ENCODE measurements at regions not wholly inside any gene's neighbourhood (a gene's known extent, or its start where the extent isn't known, plus 50 kb on each side); places are given as distances from the start of the nearest gene placed in this dataset.
"Not testable (repeated sequence)": the region's sequence is repeated elsewhere in the genome, so short reads cannot be mapped to it uniquely, and the experiment has no call there.

DNA sequence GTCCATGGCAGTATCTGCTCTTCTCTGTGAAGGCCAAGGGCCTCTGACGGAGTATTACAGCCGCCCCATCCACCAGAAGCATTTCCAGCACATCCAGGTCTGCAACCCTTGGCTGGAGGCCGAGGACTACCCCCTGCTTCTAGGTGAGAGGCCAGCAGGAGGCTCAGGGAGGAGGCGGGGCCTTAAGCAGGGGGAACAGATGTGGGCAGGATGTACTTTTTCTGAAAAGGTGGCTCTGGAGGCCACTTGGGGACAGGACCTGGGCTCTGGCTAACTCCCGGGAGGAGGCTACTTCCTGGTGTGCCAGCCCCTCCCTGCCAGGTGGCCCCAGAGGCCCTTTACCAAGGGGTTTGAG is 113.9 kb upstream of the ALDH3B2 start:
- TF ChIP-seq, protein P1, sequence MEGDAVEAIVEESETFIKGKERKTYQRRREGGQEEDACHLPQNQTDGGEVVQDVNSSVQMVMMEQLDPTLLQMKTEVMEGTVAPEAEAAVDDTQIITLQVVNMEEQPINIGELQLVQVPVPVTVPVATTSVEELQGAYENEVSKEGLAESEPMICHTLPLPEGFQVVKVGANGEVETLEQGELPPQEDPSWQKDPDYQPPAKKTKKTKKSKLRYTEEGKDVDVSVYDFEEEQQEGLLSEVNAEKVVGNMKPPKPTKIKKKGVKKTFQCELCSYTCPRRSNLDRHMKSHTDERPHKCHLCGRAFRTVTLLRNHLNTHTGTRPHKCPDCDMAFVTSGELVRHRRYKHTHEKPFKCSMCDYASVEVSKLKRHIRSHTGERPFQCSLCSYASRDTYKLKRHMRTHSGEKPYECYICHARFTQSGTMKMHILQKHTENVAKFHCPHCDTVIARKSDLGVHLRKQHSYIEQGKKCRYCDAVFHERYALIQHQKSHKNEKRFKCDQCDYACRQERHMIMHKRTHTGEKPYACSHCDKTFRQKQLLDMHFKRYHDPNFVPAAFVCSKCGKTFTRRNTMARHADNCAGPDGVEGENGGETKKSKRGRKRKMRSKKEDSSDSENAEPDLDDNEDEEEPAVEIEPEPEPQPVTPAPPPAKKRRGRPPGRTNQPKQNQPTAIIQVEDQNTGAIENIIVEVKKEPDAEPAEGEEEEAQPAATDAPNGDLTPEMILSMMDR (IDR thresholded peaks at IDR 0.05) = not testable (repeated sequence)
- not testable (repeated sequence) for TF ChIP-seq POLR2AphosphoS5, POLR2A (IDR thresholded peaks at IDR 0.05)
